ENCODE measurements at regions not wholly inside any gene's neighbourhood (a gene's known extent, or its start where the extent isn't known, plus 50 kb on each side); places are given as distances from the start of the nearest gene placed in this dataset.

DNA sequence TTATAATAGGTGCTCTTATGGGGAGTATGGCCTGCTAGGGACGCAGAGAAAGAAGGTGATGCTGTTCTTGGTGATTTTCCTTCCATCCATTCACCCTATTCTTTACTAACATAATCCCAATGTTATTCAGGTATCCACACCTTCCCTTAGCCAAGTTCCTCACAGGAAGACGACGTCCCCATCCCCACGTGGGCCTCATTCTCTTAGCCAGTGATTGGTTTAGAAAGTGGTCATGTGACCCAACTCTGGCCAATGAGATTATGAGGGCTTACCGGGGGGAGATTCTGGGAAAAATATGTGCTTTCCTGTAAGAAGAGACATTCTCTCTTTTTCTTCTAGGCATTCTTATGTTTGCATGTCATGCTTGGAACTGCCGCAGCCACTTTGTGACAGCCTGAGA, 474.7 kb downstream of the HAPSTR1 start:
- TF ChIP-seq, protein P1, sequence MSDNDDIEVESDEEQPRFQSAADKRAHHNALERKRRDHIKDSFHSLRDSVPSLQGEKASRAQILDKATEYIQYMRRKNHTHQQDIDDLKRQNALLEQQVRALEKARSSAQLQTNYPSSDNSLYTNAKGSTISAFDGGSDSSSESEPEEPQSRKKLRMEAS (IDR thresholded peaks at IDR 0.05), result no peak
- TF ChIP-seq, protein P2, sequence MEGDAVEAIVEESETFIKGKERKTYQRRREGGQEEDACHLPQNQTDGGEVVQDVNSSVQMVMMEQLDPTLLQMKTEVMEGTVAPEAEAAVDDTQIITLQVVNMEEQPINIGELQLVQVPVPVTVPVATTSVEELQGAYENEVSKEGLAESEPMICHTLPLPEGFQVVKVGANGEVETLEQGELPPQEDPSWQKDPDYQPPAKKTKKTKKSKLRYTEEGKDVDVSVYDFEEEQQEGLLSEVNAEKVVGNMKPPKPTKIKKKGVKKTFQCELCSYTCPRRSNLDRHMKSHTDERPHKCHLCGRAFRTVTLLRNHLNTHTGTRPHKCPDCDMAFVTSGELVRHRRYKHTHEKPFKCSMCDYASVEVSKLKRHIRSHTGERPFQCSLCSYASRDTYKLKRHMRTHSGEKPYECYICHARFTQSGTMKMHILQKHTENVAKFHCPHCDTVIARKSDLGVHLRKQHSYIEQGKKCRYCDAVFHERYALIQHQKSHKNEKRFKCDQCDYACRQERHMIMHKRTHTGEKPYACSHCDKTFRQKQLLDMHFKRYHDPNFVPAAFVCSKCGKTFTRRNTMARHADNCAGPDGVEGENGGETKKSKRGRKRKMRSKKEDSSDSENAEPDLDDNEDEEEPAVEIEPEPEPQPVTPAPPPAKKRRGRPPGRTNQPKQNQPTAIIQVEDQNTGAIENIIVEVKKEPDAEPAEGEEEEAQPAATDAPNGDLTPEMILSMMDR (IDR thresholded peaks at IDR 0.05; ENCODE audit: low read depth, low read length, missing input control), result no peak
- TF ChIP-seq, protein P3, sequence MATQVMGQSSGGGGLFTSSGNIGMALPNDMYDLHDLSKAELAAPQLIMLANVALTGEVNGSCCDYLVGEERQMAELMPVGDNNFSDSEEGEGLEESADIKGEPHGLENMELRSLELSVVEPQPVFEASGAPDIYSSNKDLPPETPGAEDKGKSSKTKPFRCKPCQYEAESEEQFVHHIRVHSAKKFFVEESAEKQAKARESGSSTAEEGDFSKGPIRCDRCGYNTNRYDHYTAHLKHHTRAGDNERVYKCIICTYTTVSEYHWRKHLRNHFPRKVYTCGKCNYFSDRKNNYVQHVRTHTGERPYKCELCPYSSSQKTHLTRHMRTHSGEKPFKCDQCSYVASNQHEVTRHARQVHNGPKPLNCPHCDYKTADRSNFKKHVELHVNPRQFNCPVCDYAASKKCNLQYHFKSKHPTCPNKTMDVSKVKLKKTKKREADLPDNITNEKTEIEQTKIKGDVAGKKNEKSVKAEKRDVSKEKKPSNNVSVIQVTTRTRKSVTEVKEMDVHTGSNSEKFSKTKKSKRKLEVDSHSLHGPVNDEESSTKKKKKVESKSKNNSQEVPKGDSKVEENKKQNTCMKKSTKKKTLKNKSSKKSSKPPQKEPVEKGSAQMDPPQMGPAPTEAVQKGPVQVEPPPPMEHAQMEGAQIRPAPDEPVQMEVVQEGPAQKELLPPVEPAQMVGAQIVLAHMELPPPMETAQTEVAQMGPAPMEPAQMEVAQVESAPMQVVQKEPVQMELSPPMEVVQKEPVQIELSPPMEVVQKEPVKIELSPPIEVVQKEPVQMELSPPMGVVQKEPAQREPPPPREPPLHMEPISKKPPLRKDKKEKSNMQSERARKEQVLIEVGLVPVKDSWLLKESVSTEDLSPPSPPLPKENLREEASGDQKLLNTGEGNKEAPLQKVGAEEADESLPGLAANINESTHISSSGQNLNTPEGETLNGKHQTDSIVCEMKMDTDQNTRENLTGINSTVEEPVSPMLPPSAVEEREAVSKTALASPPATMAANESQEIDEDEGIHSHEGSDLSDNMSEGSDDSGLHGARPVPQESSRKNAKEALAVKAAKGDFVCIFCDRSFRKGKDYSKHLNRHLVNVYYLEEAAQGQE (IDR thresholded peaks at IDR 0.05), result no peak
- TF ChIP-seq RAD21 (IDR thresholded peaks at IDR 0.05) (no peak), EGR1 (IDR thresholded peaks at IDR 0.05; ENCODE audit: low read depth in 2 of 2) (no peak), YY1 (IDR thresholded peaks at IDR 0.05) (no peak), TAF1 (conservative IDR thresholded peaks at IDR 0.05) (no peak), SP1 (IDR thresholded peaks at IDR 0.05) (no peak), RXRA (IDR thresholded peaks at IDR 0.05) (no peak), GABPA (IDR thresholded peaks at IDR 0.05 in 1 of 2, conservative IDR thresholded peaks at IDR 0.05 in 1 of 2) (no peak), FOXA1 (IDR thresholded peaks at IDR 0.05) (no peak)
- TF ChIP-seq, protein P4, sequence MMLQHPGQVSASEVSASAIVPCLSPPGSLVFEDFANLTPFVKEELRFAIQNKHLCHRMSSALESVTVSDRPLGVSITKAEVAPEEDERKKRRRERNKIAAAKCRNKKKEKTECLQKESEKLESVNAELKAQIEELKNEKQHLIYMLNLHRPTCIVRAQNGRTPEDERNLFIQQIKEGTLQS (IDR thresholded peaks at IDR 0.05), result no peak

Data from liver (tissue), 3 donors.